ENCODE measurements at regions not wholly inside any gene's neighbourhood (a gene's known extent, or its start where the extent isn't known, plus 50 kb on each side); places are given as distances from the start of the nearest gene placed in this dataset.

DNA sequence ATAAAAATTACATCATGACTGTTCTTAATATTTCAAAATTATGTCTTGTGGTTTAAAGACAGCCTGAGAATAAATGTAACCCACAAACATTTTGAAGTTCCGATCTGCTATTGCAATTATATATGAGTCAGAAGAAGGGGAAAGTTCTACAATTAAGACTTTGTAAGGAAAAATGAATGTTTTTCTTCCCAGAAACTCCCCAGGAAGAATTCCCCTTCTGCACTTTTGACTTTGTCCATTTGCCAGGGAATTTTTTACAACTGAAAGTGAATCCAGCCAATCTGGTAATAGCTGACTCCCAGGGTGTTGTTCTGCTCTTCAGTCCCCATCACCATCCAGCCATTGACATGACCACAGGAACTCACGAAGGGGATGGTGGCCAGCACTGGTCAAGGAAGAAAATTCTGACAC is 61.6 kb upstream of the NOCT start:
- TF ChIP-seq, protein P1, sequence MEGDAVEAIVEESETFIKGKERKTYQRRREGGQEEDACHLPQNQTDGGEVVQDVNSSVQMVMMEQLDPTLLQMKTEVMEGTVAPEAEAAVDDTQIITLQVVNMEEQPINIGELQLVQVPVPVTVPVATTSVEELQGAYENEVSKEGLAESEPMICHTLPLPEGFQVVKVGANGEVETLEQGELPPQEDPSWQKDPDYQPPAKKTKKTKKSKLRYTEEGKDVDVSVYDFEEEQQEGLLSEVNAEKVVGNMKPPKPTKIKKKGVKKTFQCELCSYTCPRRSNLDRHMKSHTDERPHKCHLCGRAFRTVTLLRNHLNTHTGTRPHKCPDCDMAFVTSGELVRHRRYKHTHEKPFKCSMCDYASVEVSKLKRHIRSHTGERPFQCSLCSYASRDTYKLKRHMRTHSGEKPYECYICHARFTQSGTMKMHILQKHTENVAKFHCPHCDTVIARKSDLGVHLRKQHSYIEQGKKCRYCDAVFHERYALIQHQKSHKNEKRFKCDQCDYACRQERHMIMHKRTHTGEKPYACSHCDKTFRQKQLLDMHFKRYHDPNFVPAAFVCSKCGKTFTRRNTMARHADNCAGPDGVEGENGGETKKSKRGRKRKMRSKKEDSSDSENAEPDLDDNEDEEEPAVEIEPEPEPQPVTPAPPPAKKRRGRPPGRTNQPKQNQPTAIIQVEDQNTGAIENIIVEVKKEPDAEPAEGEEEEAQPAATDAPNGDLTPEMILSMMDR (IDR thresholded peaks at IDR 0.05): no peak
- TF ChIP-seq POLR2A (IDR thresholded peaks at IDR 0.05): no peak
